ENCODE measurements at regions not wholly inside any gene's neighbourhood (a gene's known extent, or its start where the extent isn't known, plus 50 kb on each side); places are given as distances from the start of the nearest gene placed in this dataset.
"Not testable (repeated sequence)": the region's sequence is repeated elsewhere in the genome, so short reads cannot be mapped to it uniquely, and the experiment has no call there.

DNA sequence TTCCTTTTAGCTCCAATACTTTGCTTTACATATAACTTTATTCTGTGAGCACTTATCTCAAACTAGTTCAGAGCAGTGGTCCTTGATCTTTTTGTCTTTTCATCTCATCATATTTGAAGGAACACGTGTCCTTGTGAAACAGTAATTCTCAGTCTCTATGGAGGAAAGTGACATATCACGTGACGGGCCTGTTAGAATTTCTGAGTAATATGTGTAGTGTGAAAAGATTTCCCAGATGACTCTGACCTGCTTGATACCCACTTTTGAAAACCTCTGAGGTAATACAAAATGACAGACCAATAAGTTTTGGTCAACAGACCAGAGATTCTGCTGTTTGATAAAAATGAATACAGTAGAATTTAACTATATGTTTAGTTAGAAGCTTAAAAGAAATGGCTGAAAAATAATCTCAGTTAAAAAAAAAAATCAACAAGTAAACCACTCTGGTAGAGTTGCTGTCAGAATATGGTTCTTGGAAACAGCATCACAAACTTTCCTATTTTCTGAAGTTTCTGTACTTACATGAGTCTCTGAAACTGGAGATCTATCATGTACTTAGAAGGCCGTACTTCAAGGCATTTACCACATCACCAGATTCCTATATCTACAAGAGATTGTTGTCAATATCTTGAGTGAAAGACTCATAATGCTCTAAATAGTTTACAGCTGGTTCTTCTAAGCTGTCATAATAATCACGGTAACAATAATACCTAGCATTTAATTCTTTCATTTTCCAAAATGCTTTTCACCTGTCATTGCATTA, 590.2 kb upstream of the TBL1XR1 start:
- DNase-seq (ENCODE audit: low spot score): no peak

DNA sequence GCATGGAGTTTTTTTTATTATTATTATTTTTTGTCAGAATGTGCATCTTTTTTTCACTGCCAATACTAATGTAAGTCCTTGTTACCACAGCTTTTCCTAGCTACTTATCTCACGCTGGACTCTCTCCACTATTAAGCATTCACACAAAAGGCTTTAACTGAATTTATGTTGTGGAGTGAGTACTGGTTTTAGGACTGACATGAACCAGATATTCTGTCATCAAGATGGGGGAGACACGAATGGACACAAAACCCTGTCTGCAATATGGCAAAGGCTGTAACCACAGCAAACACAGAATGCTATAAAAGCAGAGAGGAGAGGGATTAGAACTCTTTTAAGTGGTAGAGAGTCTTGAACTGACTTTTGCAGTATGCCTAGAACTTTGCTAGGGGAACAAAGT, 592.2 kb upstream of the TBL1XR1 start:
- DNase-seq (ENCODE audit: low spot score): no peak

DNA sequence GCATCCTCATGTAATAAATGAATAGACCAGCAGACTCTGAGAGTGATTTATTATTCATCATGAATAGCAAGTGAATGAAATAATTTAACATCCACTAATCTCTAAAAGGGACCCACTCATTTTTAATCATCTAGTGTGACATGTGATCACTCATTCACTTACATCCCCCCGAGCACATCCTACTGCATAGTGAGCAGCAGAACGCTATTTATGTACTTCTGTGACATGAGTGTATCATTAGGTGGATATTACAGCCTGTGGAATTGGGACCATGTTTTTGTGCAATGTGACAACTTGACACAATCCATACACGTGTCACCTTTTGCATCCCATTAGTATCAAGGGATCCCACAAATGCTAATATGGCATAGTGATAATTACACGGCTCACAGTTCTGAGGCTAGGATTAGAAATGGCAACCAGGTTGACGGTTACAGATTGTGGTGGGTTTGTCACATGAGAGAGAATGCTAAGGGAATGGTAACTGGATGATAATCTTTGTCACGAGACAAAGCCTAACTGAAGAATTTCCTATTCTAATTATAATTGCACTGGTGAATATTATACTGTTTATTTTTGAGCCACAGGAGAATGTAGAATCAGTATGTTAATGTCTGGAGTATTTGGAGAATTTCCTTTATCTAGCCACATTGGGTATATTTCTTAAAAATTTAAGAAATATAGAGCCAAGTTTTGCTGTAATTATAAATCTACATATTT, 595.2 kb upstream of the TBL1XR1 start:
- no peak for DNase-seq (ENCODE audit: low spot score)

DNA sequence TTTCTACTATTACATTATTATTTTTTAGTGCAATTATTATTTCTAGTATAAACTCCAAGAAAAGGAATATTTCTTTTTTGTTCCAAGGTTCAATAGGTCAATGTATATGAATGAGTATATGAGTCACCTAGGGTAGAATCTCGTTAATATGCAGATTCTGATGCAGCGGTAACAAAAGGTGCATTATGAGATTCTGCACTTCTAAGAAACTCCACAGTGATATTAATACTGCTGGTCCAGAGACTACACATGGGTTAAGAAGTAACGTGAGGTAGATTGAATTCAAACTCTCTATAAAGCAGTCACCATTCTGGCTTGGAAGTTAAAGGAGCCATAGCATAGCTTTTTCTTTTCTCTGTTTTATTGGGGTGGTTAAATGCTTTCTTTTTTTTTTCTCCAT, 596.2 kb upstream of the TBL1XR1 start:
- DNase-seq (ENCODE audit: low spot score): no peak

DNA sequence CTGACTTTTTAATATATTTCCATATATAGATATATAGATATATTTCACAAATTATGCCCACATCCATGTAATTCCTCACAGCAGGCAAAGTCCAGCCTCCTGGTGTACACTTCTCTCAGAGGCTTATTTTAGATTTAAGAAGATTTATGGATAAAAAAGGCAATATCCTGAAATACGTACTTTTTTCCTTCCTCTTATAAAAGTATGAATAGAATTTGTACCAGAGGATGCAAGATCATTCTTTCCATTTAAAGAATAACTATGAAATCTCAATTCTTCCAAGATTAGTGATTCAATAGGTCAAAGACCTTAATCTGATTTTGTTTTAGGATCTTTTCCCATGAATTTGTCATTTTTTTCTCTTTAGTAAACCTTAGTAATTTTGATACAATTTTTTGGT, 597.9 kb upstream of the TBL1XR1 start:
- no peak for DNase-seq (ENCODE audit: low spot score)

DNA sequence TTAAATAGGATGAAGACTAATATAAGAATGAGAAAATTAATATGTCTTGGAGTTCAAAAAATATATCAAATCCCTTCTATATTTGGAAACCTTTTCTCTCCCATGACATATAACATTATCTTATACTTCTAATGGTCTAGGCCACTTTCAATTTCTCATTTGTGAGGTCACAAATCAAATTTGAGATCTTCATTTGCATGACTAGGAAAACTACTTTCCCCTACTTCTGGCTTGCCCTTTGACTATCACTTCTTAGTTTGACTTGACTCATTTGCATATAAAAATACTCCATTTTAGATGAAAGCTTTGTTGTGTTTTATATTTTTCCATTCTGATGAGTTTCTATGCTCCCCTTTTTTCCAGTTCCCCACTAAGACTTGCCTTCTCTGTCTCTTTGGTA, 598.6 kb upstream of the TBL1XR1 start:
- no peak for DNase-seq (ENCODE audit: low spot score)

DNA sequence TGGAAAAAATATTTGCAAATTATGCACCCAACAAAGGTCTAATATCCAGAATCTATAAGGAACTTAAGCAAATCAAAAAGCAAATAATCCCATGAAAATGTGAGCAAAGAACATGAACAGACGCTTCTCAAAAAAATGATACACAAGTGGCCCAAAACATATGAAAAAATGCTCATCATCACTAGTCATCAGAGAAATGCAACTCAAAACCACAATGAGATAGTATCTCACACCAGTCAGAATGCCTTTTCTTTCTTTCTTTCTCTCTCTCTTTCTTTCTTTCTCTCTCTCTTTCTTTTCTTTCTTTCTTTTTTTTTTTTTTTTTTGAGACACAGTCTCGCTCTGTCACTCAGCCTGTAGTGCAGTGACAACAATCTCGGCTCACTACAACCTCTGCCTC, 602.9 kb upstream of the TBL1XR1 start:
- not testable (repeated sequence) for DNase-seq (ENCODE audit: low spot score)

DNA sequence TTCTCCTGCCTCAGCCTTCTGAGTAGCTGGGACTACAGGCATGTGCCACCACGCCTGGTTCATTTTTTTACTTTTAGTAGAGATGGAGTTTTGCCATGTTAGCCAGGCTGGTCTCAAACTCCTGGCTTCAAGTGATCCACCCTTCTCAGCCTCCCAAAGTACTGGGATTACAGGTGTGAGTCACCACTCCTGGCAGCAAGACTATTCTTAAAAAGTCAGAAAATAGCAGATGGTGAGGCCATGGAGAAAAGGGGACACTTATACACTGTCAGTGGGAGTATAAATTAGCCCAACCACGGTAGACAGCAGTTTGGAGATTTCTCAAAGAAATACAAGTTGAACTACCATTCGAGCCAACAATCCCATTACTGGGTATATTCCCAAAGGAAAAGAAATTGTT, 603.3 kb upstream of the TBL1XR1 start:
- no peak for DNase-seq (ENCODE audit: low spot score)

DNA sequence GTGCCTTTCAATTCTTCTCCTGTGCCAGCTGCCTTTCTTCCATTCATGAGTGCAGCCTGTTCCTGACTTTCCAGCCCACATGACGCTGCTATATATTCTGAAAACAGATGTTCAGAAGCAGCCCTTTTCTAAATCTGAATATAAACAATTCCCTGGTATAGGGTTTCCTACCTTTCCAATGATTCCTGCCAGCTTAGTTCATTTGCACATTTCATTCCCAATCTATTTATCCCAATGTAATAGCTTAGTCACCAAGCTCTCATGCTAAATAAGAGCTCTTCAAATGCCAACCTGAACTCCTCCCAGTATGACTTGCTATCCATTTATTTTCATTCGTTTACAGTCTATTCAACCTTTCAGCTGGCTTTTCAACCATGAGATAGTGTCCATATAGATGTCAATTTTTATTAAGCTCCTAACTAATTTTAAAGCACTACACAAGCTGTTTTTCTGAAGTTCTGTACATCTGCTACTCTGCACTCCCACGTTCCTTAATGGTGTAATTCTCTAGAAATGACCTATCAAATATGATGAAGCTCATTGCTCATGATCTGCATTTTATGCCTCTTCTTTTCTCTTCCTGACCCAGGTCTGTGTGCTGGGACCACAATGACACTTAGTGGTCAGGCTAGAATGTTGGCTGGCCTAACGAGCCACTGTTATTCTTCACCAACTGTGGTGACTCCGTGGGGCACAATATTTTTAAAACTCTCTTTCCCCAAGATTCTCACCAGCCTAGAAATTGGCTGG, 605.0 kb upstream of the TBL1XR1 start:
- DNase-seq (ENCODE audit: low spot score): no peak

DNA sequence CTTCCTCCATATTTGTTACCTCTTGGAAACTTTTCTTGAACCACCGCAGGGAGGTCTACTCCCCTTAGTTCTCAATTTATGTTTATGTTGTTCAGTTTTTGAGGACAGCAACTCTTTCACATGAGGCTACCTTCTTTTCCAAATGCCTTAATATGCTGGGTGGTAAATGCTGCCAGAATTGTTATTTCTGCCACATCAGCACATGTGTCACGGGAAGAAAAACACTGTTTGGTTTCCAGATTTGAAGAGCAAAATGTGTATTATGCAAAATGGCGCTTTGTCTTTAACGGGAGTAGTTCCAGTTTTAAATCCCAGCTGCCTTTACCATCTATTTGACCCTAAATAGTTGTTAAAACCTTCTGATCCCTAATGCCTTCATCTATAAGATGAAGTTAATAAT, 606.2 kb upstream of the TBL1XR1 start:
- DNase-seq (ENCODE audit: low spot score): no peak

DNA sequence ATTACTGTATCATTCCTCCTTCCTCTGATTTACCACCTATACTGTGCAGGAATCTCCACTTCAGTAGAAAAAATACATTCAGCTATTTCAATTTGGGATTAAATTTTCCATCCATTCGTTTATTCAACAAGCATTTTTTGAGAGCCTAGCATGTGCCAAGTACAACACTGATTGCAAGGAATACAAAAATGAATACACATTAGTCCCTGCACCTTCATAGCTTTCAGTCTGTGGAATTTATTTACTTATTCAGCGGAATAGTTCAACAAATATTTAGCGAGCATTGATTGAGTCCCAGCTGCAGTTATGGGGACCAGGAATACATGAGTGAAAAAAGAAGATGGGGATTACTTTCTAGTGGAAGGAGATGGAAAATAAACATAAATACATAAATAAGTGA, 606.8 kb upstream of the TBL1XR1 start:
- DNase-seq (ENCODE audit: low spot score): no peak

DNA sequence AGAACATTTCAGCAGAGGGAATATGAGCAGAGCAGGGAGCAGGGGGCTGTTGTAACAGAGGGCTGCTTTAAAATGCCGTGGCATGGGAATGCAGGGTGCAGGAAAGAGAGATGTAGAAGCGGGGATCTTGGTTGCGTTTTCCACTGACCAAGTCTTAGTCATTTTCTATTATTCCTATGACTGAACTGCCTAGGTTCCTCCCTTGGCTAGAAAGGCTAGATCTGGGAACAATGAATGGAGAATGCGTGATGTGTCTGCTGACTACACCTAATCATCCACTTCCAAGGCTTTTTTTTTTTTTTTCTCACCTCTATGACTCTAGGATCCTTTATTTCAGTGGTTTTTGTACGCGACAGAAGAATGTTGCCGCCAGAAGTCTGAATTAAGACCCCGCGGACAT, 607.4 kb upstream of the TBL1XR1 start:
- no peak for DNase-seq (ENCODE audit: low spot score)

DNA sequence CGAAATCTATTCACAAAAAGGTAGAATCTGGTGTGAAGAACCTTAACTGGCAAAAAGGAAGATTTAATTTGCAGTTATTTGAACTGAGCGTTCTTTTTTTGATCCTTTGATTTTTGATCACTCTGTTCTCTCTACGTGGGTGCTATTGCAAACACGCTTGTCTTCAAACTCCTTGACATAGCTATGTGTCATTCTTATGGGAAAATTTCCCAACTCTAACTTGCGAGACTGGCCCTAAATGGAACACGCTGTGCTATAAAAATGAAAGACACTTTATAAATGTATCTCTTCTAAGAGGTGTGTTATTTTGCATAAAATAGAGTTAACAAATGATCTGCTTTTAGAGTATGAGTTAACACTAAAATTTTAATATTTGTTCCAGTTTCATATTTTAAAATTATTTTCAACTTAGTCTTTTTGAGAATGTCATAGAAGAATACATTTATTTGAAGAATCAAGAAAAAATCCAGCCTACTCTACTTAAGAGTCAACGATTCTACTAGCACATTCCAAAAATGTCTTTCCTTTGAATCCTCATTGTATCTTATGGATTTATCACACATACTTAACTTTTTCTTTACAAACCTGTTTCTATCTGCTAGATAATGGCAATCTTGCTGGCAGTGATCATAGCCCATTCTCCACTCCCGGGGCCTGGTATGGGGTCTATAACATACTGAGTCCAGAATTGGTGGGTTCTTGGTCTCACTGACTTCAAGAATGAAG, 610.0 kb upstream of the TBL1XR1 start:
- DNase-seq (ENCODE audit: low spot score): no peak

DNA sequence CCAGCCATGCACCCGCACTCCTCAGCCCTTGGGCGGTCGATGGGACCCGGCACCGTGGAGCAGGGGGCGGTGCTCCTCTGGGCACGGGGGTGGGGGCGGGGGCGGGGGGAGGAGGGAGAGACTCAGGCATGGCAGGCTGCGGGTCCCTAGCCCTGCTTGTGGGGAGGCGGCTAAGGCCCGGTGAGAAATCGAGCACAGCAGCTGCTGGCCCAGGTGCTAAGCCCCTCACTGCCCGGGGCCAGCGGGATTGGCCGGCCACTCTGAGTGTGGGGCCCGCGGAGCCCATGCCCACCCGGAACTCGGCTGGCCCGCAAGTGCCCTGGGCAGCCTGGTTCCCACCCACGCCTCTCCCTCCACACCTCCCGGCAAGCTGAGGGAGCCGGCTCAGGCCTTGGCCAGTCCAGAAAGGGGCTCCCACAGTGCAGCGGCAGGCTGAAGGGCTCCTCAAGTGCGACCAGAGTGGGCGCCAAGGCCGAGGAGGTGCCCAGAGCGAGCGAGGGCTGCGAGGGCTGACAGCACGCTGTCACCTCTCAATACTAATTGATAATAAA, 611.7 kb upstream of the TBL1XR1 start:
- not testable (repeated sequence) for DNase-seq (ENCODE audit: low spot score)

DNA sequence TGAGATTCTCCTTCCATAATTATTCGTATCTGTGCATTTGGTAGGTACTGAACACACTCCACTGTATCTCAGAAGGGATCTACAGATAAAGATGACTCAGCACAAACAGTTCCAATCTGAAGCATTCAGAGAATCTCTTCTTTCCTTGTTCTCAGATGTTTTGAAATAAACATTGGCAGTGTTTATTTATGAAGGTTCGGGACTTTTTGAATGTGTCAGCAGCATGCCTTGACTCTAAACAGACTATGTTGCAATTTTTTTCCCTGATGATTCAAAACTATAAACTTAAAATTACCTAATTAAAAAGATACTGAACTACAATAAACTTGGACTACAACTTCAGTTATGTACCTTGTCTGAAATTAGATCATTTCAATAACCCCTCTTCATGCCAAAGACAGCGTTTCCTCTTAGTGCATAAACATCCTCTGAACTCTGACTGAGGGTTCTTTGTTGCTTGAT, 612.9 kb upstream of the TBL1XR1 start:
- DNase-seq (ENCODE audit: low spot score): no peak

DNA sequence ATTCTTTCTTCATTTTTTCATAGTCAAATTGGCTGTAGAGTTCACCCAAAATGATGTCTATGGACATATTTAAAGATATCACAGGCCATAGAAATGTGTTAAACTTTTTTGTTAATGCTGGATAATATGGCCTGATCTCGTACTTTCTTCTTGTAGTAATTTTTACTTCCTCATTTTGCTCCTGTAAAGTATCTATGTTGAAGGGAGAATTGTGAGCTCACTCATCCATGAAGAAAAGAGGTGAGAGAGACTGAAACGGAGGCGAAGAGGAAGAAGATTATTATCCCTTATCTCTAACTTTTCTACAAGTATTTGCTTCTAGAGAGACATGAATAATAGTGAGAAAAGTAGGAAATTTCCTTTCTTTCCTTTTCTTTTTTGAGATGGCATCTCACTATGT, 613.8 kb upstream of the TBL1XR1 start:
- DNase-seq (ENCODE audit: low spot score): peak; percentile 55

DNA sequence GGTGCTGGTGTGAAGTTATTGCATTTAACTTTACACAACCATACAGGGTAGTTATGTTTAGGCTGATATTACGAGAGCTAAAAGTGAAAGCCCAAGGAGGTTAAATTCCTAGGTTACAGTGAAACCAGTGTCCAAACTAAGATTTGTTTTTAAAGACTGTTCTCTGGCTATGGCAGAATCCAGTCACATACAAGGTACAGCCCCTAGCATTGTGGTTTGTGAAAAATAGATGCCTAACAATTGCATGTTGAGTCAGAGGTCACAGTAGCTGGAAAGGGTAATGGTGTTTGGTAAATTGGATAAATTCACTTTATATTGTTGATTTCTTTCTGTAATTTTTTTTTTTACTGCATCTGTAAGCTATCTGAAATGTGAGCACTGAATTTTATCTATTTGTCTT, 614.6 kb upstream of the TBL1XR1 start:
- DNase-seq (ENCODE audit: low spot score): no peak

DNA sequence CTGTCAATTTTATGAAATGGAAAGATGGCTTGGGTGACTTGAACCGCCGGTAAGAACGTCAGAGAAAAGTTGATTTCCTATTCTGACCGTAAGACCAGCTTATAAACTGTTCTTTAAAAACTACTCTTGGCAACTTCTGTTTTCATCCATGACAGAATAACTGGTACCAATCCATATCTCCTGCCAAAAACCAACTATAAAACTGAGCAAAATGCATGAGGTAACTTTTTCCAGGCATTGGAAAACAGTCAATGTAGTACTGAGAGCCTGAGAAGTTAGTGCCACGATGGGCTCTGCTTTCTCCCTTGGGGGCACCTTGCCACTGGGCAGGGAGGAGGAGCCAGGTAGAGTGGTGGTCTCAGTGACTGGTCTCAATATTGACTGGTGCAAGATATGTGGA, 615.2 kb upstream of the TBL1XR1 start:
- no peak for DNase-seq (ENCODE audit: low spot score)

DNA sequence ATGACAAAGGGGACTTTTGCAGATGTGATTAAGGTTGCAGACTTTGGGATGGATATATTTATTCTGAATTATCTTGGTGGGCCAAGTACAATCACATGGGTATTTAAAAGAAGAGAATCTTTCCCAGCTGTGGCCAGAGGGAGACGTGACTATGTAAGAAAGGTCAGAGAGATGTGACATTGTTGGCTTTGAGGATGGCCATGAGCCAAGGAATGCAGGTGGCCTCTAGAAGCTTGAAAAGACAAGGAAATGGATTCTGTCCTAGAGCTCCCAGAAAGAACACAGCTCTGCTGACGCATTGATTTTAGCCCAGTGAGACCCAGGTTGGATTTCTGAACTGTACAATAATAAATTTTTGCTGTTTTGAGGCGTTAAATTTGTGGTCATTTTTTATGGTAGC, 616.0 kb upstream of the TBL1XR1 start:
- no peak for DNase-seq (ENCODE audit: low spot score)

DNA sequence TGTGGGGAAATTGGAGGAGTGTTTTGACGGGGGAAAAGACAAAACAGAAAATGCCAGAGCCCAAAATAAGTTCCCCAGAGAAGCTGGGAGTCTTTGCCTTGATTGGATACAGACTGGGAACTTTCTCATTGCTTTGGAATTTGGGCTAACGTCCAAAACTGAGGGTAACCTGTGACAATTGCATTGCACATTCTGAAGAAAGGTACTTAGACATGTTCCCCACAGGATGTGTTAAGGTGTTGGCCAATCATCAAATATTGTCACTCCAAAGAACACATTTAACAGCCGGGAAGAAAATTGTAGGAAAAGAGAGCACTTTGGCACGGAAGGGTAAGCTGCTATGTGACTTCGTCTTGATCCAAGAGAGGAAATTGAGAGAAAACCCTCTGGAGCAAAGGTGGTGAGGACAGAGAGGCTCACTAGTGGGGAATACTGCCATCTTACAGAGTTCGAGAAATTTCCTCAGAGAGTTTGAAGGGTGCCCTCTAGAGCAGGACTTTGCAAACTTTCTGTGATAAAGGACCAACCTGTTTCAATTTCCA, 619.5 kb upstream of the TBL1XR1 start:
- DNase-seq (ENCODE audit: low spot score): no peak

DNA sequence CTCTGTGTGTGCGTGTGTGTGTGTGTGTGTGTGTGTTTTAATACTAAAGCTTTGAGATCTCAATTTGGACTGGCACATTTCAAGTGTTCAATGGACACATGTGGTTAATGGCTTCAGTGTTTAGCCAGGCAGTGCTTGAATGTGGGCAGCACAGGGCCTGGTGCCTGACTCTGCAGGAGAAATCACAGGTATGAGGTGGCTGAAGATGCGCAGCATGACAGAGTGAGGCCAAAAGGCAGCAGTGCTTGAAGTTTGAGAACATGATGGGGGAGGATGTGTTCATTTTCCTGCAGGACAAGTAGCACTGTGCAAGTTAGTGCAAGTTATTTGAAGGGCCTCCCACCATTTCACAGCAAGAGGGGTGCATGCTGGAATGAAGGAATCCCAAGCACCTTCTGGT, 620.5 kb upstream of the TBL1XR1 start:
- DNase-seq (ENCODE audit: low spot score): no peak

Measured in NAMALWA (cell line).